ENCODE measurements at regions not wholly inside any gene's neighbourhood (a gene's known extent, or its start where the extent isn't known, plus 50 kb on each side); places are given as distances from the start of the nearest gene placed in this dataset.

GRCh38 chr13:38590796-38591507 is 95.9 kb upstream of the FREM2 start:
- DNase-seq (ENCODE audit: insufficient read length, low spot score) = no peak
- FAIRE-seq = no peak

DNA sequence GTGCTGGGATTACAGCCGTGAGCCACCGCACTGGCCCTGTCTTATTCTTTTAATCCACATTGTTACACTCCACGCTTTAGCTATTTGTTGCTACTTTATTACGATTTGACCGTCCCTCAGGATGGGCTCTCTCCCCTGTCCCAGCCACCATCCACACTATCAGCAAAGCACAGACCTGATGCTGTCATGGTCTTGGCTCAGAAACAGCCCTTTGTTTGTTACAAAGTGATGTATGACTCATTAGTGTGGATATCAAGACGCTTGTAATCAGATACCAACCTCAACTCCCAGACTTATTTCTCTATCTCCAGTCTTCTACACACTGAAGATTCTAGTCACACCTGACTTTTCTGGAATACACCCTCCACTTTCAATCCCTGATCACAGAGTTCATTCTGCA is 84.6 kb upstream of the FREM2 start:
- no peak for DNase-seq (ENCODE audit: insufficient read length, low spot score)
- FAIRE-seq = no peak

DNA sequence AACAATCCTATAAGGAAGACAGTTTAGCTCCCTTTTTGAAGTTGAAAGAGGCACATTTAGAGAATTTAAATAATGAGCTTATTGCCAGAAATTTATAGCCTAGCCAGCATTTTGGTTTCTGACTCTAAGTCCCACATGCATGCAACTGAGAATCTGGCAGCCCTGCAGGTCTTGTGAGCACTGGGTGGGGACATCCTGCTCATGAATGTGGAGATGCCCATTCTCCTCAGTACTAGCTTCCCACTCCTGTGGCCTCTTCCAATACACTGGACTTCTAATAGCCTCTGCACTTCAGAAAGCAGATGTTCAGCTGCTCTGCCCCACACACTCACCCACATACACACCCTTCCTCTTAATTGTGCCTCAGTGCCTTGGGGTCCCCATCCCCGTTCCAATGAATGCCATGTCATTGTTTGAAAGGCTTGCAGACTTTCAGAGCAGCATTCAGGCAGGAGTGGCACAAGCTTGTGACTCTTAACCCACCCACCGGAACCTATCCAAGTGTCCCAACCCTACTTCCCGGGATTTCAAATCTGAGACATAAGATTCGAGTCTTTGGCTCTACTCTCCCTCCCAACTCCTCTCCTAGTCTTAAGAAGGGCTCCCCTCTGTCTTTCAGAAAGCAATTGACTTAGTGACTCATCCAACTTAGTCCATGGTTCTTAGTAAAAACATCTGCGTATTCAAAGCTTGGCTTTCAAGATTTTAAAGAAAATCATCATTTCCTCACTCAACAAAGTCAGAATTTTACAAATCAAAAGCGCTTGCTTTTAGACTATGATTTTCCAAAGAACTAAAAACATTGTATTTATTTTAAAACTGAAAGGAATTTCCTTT is 80.0 kb upstream of the FREM2 start:
- DNase-seq (ENCODE audit: insufficient read length, low spot score) (no peak), FAIRE-seq (no peak)

DNA sequence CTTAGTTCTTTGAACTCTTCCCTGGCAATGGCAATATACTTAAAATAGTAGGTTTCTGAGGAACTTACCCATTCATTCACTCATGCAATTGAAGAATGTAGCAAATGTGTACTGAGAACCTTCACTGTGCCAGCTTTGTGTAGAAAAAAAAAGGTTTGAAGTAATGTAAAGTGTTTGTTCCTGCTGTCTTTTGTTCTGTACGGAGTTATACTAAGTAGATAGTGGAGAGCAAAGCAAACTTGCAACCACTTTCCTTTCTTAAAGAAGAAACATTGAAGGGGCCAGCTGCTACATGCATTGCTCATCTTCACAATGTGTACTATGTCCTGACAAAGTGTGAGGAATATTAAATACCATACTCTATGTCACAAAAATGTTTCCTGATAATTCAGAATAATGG is 68.9 kb upstream of the FREM2 start:
- no peak for FAIRE-seq

DNA sequence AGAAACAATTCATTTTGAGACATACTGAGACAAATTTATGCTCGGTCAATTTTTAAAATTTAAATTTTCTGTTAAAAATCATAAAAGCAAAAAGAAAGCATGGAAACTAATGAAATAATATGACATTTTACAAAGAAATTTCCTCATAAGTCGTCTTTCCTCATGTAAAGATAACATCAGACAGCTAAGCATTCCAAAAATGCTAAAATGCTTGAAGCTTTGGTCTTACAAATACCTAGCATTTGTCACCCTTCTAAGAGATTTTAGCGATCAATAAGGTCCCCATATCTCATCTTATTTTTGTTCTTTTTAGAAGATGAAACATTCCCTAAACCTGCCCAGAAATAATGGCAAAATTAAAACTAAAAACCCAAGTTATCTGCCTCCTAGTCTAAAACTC is 68.5 kb upstream of the FREM2 start:
- no peak for FAIRE-seq
- no peak for DNase-seq (ENCODE audit: insufficient read length, low spot score)

More for the DNA sequence above, 68.9 kb upstream of the FREM2 start:
- DNase-seq (ENCODE audit: insufficient read length, low spot score) = no peak

- DNase-seq (ENCODE audit: insufficient read length, low spot score) = no peak
Measured at GRCh38 chr13:38618881-38619280, 68.0 kb upstream of the FREM2 start.

DNA sequence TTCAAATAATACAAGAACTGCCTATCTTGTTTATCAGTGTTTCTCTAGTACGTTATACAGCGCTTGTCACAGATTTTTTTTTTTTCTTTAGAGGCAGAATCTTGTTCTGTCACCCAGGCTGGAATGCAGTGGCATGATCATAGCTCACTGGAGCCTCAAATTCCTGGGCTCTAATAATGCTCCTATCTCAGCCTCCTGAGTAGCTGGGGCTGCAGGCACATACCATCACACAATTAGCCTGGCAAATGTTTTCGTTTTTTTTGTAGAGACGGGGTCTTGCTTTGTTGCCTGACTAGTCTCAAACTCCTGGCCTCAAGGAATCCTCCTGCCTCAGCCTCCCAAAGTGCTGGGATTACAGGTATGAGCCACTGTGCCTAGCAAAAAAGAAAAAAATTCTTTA is 66.0 kb upstream of the FREM2 start:
- FAIRE-seq (no peak), DNase-seq (ENCODE audit: insufficient read length, low spot score) (no peak)

More at GRCh38 chr13:38618881-38619280, 68.0 kb upstream of the FREM2 start:
- FAIRE-seq = no peak

DNA sequence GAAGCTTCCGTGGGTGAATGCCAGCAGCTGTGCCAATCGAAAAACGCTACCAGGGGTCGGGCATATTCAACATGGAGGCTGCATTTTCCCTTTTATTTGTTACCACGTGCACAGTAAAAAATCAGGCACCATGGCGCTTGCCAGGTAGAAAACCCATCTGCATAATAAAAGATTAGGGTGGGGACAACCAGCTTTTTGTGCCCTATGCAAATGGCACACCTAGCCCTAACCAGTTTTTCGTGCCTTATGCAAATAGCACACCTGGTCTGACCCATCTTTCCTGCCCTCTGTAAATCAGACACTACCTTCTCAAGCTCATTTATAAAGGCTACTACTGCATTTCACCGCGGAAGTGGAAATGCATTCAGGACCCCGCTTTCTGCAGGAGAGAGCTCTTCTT is 62.1 kb upstream of the FREM2 start:
- no peak for FAIRE-seq
- DNase-seq (ENCODE audit: insufficient read length, low spot score) = no peak

DNA sequence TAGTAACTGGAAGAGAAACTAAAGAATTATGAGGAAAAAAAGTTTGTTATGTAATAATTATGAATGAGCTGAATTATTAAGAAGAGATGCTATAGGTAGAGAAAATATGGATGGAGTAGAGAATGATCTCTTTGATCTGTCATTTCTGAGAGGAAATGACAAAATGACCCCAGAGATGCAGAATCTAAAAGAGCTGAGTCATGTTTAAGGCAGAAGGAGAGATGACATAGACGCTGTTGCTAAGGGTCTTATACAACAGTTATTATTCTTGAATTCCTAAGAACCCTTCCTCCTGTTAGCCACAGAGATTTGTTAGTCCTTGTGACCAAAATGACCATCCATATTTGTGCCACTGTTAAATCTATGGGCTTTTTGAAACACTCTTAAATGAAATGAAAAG is 58.3 kb upstream of the FREM2 start:
- DNase-seq (ENCODE audit: insufficient read length, low spot score) (no peak), FAIRE-seq (no peak)

- DNase-seq (ENCODE audit: insufficient read length, low spot score) (no peak), FAIRE-seq (no peak)
Measured at GRCh38 chr13:38630780-38631179, 56.1 kb upstream of the FREM2 start.

DNA sequence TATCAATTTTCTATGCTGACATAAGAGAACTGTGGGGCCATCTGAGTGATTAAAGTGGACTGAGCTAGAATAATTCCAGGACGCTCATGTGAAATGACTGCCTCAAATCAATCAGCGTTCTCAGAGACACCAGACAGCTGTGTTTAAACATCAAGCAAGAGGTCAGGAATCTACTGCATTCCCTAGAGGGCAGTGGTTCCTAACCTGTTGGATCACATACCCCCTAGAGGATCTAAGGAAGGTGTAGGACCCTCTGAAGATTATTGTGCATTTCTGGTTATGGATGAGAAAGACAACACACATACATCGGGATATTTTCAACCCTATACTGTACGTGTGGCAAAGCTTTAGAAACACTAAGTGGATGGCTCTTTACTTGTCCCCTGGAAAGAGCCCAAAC is 51.8 kb upstream of the FREM2 start:
- FAIRE-seq = no peak
- no peak for DNase-seq (ENCODE audit: insufficient read length, low spot score)

DNA sequence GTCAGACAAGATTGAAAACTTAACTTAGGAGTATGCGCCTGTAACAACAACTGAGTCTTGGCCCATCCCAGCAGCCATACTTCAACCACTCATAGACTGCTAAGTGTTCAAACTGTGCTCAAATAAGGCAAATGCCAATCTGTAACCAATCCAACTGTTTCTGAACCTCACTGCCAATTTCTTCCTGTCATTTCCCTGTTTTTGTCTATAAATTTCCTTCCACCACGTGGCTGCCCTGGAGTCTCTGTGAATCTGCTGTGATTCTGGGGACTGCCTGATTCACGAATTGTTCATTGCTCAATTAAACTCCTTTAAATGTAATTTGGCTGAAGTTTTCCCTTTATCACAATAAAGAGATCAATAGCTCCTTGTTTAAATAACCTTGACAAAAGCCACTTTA is 50.8 kb upstream of the FREM2 start:
- no peak for DNase-seq (ENCODE audit: insufficient read length, low spot score)
- FAIRE-seq = no peak

DNA sequence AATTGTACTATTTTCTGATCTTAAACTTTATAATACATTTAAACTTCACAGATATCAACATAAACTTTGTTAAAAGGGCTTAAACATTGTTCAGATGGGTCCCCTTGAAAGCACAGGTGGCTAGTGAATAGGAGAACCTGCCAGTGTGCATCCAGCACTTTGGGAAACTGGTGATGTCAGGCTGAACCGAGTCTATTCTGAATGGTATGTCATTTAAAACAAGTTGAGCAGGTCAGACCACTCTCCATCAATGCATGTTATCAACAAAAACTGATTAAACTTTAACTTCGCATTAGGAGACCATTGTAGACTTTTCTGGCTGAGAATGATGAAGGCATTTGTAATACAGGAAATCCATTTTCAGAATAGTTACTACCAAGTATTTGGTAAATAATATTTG is 50.1 kb upstream of the FREM2 start:
- FAIRE-seq (no peak), DNase-seq (ENCODE audit: insufficient read length, low spot score) (no peak)

Measured in HTR-8/SVneo (cell line).